Glutamatergic neuron (in vitro differentiated cells): ENCODE measurements at regions not wholly inside any gene's neighbourhood (a gene's known extent, or its start where the extent isn't known, plus 50 kb on each side); places are given as distances from the start of the nearest gene placed in this dataset.

Experiments used
- DNase-seq: peaks from one replicate; pipeline ENCODE4 v3.0.0; 2022
- H3K27ac Mint-ChIP-seq: one replicate; pipeline ENCODE4 v1.8.0; 2020; ENCODE audit warnings: mild to moderate bottlenecking, mixed read lengths, inconsistent platforms; ENCODE audit not compliant: unreplicated experiment
- H3K27me3 Mint-ChIP-seq: one replicate; pipeline ENCODE4 v1.8.0; 2020; ENCODE audit warnings: mild to moderate bottlenecking, moderate library complexity, mixed read lengths, inconsistent platforms; ENCODE audit not compliant: unreplicated experiment
- H3K36me3 Mint-ChIP-seq: one replicate; pipeline ENCODE4 v1.8.0; 2020; ENCODE audit warnings: mild to moderate bottlenecking, mixed read lengths, inconsistent platforms; ENCODE audit not compliant: unreplicated experiment
- H3K4me1 Mint-ChIP-seq: one replicate; pipeline ENCODE4 v1.8.0; 2020; ENCODE audit warnings: mild to moderate bottlenecking, low read depth, mixed read lengths, inconsistent platforms; ENCODE audit not compliant: unreplicated experiment
- H3K4me3 Mint-ChIP-seq: one replicate; pipeline ENCODE4 v1.8.0; 2020; ENCODE audit warnings: mild to moderate bottlenecking, mixed read lengths, inconsistent platforms; ENCODE audit not compliant: unreplicated experiment
- H3K9me3 Mint-ChIP-seq: one replicate; pipeline ENCODE4 v1.8.0; 2020; ENCODE audit warnings: mild to moderate bottlenecking, moderate library complexity, mixed read lengths, inconsistent platforms; ENCODE audit not compliant: unreplicated experiment
- CTCF ChIP-seq: fragments of 200-600 bp; sonication (generic); IDR thresholded peaks from one replicate; pipeline ENCODE4 v1.5.0; 2021; ENCODE audit not compliant: partially characterized antibody, unreplicated experiment

GRCh38 chr4:4689694-4690440 is 148.0 kb upstream of the STX18 start:
- H3K4me3 Mint-ChIP-seq, result no peak overlapping the region
- H3K4me1 Mint-ChIP-seq, result peaks cover 11% of the 10 kb centered on the region
- peaks cover 3% of the 10 kb centered on the region for H3K9me3 Mint-ChIP-seq
- no peak for TF ChIP-seq CTCF
- DNase-seq, result no peak
- no peaks in the 10 kb centered on the region for H3K36me3 Mint-ChIP-seq
- H3K27me3 Mint-ChIP-seq, result peaks cover 1% of the 10 kb centered on the region
- no peak overlapping the region for H3K27ac Mint-ChIP-seq

- DNase-seq, result no peak
- TF ChIP-seq CTCF, result no peak
- no peak overlapping the region for H3K4me3 Mint-ChIP-seq
- peaks cover 3% of the 10 kb centered on the region for H3K9me3 Mint-ChIP-seq
- H3K4me1 Mint-ChIP-seq, result peaks cover 11% of the 10 kb centered on the region
- H3K27me3 Mint-ChIP-seq, result peaks cover 3% of the 10 kb centered on the region
- no peaks in the 10 kb centered on the region for H3K36me3 Mint-ChIP-seq
- no peak overlapping the region for H3K27ac Mint-ChIP-seq
Observed at GRCh38 chr4:4687935-4688727, 146.3 kb upstream of the STX18 start.

- Mint-ChIP-seq H3K4me1 (peaks cover 10% of the 10 kb centered on the region), H3K27me3 (peaks cover 3% of the 10 kb centered on the region), H3K4me3 (no peak overlapping the region), H3K27ac (no peak overlapping the region), H3K36me3 (no peaks in the 10 kb centered on the region), H3K9me3 (peaks cover 3% of the 10 kb centered on the region)
- no peak for DNase-seq
- no peak for TF ChIP-seq CTCF
Observed at GRCh38 chr4:4687100-4687499, 145.3 kb upstream of the STX18 start.

GRCh38 chr4:4685810-4686795 is 144.3 kb upstream of the STX18 start:
- no peak overlapping the region for H3K4me3 Mint-ChIP-seq
- H3K9me3 Mint-ChIP-seq, result peaks cover 3% of the 10 kb centered on the region
- TF ChIP-seq CTCF, result no peak
- no peak for DNase-seq
- H3K27me3 Mint-ChIP-seq, result peaks cover 3% of the 10 kb centered on the region
- no peak overlapping the region for H3K27ac Mint-ChIP-seq
- peaks cover 6% of the 10 kb centered on the region for H3K4me1 Mint-ChIP-seq
- H3K36me3 Mint-ChIP-seq, result no peaks in the 10 kb centered on the region
